GM19452 (cell line): ENCODE measurements at regions not wholly inside any gene's neighbourhood (a gene's known extent, or its start where the extent isn't known, plus 50 kb on each side); places are given as distances from the start of the nearest gene placed in this dataset.
"Not testable (repeated sequence)": the region's sequence is repeated elsewhere in the genome, so short reads cannot be mapped to it uniquely, and the experiment has no call there.

Experiments used
- ATAC-seq: cut with Tn5 transposase; IDR thresholded peaks from one replicate; pipeline ENCODE4 v1.9.1; 2021; ENCODE audit not compliant: unreplicated experiment

GRCh38 chr17:77562361-77562760 is 396.1 kb upstream of the TNRC6C start:
- not testable (repeated sequence) for ATAC-seq

GRCh38 chr17:77563439-77564102 is 394.9 kb upstream of the TNRC6C start:
- no peak for ATAC-seq

- no peak for ATAC-seq
These were observed 394.1 kb upstream of the TNRC6C start for GRCh38 chr17:77564278-77564920.

- ATAC-seq: no peak
These were observed 393.3 kb upstream of the TNRC6C start for GRCh38 chr17:77565166-77565565.

- no peak for ATAC-seq
These were observed 392.4 kb upstream of the TNRC6C start for GRCh38 chr17:77566151-77566550.

- ATAC-seq: no peak
These were observed 391.9 kb upstream of the TNRC6C start for GRCh38 chr17:77566566-77567138.

- ATAC-seq: no peak
These were observed 390.0 kb upstream of the TNRC6C start for GRCh38 chr17:77568540-77568939.

- ATAC-seq: no peak
These were observed 388.5 kb upstream of the TNRC6C start for GRCh38 chr17:77569846-77570564.

- no peak for ATAC-seq
These were observed 388.0 kb upstream of the TNRC6C start for GRCh38 chr17:77570565-77570898.

GRCh38 chr17:77571155-77571981 is 387.1 kb upstream of the TNRC6C start:
- ATAC-seq: no peak

GRCh38 chr17:77572065-77572601 is 386.4 kb upstream of the TNRC6C start:
- no peak for ATAC-seq

- no peak for ATAC-seq
These were observed 385.7 kb upstream of the TNRC6C start for GRCh38 chr17:77572851-77573250.

- ATAC-seq: no peak
These were observed 381.0 kb upstream of the TNRC6C start for GRCh38 chr17:77577491-77577890.

GRCh38 chr17:77579131-77579530 is 379.4 kb upstream of the TNRC6C start:
- ATAC-seq: no peak

- ATAC-seq: no peak
These were observed 378.8 kb upstream of the TNRC6C start for GRCh38 chr17:77579682-77580081.

GRCh38 chr17:77580531-77581270 is 377.8 kb upstream of the TNRC6C start:
- no peak for ATAC-seq

- ATAC-seq: no peak
These were observed 377.0 kb upstream of the TNRC6C start for GRCh38 chr17:77581480-77581879.

GRCh38 chr17:77585142-77585860 is 373.2 kb upstream of the TNRC6C start:
- no peak for ATAC-seq

GRCh38 chr17:77590951-77591735 is 367.4 kb upstream of the TNRC6C start:
- ATAC-seq: no peak
